GM19468 (cell line): ENCODE measurements at regions not wholly inside any gene's neighbourhood (a gene's known extent, or its start where the extent isn't known, plus 50 kb on each side); places are given as distances from the start of the nearest gene placed in this dataset.
"Not testable (repeated sequence)": the region's sequence is repeated elsewhere in the genome, so short reads cannot be mapped to it uniquely, and the experiment has no call there.

Experiments
- ATAC-seq: cut with Tn5 transposase; IDR thresholded peaks from one replicate; pipeline ENCODE4 v1.9.1; 2021; ENCODE audit warnings: mild to moderate bottlenecking, moderate library complexity, moderate number of reproducible peaks; ENCODE audit not compliant: unreplicated experiment; ENCODE audit errors: extremely low read depth

DNA sequence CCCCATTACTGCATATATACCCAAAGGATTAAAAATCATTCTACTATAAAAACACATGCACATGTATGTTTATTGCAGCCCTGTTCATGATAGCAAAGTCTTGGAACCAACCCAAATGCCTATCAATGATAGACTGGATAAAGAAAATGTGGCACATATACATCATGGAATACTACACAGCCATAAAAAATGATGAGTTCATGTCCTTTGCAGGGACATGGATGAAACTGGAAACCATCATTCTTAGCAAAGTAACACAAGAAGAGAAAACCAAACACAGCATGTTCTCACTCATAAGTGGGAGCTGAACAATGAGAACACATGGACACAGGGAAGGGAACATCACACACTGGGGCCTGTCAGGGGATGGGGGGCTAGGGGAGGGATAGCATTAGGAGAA lies 180.0 kb upstream of the TENT5A start:
- not testable (repeated sequence) for ATAC-seq

DNA sequence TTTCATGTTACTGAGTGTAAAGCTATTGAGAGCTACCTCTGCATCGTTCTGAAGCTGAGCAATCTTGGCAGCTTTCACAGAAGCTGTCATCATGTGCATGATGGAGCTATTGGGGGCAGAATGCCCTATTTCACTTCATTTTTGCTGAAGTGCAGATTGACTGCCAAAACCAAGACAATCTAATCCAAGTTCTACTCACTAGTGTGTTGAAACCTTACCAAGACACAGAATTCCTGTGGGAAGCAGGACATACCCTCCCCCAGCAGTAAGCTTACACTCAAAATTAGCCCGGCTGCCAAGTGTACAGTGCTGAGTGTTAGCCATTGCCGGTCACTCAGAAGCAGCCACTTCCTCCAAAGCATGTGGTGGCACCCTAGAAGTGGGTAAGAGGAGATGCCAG lies 177.3 kb upstream of the TENT5A start:
- ATAC-seq: no peak

- no peak for ATAC-seq
Observed at GRCh38 chr6:81925201-81925600, 172.7 kb upstream of the TENT5A start.

DNA sequence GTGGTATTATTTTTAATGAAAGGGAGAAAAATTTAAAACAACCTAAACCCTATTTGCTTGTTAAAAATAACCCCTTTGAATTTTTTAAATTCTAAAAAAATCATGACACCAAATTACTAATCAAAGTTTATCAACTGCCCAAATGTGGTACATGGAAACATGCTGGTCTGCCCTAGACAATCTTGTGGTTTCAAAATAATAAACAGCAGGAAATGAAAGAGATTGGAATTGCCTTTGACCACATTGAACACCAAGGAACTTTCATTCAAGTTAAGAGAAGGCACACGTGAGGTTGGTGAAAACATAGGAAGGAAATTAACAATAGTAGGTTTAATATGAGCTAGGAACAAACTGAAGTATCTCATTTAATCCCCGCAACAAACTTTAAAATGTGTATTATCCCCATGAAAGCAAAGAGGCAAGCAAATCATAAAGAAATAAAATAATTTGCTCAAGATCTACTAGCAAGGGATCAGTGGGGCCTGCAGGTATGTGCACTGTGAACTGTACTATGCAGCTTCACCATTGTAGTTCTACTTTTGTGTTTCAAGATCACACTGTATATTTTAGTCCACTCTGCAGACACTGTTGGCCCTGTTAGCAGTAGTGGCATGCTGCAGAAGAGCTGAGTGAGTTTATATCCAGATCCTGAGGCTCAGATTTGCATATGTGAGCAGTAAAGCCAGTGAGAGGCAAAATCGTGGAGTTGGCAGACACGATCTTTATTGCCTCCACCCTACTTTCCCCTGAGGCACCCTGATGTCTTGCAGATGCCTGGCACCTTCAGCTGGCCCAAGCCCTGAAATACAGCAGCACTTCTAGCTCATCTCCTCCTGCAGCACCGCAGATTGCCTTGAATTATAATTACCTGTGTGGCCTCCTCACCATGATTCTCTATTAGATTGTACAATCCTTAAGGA lies 157.8 kb upstream of the TENT5A start:
- no peak for ATAC-seq

GRCh38 chr6:81909162-81909561 lies 156.7 kb upstream of the TENT5A start:
- ATAC-seq: no peak

DNA sequence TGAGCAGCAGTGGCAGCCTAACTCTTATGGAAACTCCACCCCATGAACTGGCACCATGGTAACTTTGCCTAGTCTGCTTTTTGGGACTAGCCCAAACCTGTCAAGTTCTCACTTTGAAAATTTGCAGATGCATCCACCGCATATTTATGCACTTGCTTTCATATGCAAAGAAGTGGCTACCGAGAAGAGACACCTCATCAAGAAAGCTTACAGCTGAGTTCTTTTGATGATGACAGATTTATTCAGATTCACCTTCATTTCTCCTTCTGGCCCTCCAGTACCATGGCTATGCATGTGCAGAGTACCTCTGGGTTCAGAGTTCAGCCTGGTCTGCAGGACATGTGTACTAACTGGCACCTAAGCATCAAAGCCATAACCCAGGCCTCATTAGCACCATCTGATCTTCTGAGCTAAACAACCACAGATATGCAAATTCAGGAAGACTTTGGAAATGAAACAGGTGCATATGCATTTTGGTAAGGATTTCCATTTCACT lies 154.3 kb upstream of the TENT5A start:
- ATAC-seq: peak; percentile 27

DNA sequence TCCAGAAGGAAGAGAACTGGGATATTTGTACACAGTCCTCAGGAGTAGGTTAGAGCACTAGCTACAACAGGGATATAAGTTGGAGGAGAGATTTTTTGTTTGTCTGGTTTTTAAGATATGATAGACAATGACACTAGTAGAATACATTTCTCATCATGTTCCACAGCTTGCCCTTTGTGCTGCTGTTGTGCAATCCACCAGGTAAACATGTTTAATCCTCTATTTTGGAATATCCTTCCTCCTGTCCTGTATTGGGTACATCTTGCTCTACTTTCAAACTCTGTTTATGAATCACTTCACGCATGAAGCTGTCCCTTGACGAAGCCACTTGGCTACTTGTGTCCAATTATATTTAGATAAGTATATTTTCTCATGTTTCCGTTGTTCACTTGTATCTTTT lies 153.6 kb upstream of the TENT5A start:
- ATAC-seq: no peak

- ATAC-seq: no peak
Observed at GRCh38 chr6:81901551-81901966, 149.1 kb upstream of the TENT5A start.

DNA sequence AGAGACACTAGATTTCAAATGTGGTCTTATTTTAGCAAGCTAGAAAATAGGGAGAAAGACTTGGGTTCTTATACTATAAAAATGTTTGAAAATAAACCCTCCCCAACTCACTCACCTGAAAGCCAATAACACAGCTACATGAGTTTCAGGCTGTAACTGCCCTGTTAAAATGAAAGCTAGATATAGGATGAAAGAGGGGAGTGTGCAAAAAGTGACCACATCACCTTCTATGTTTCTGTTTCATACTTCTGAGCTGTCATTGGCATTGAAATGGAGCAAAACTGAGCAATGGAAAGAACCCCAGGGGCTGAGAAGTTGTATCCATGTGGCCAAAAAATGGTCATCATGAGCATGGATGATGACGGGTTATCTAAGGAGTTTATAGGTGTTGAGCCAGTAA lies 148.1 kb upstream of the TENT5A start:
- peak; percentile 76 for ATAC-seq

- ATAC-seq: no peak
Observed at GRCh38 chr6:81897793-81898192, 145.3 kb upstream of the TENT5A start.

- no peak for ATAC-seq
Observed at GRCh38 chr6:81896525-81897503, 144.3 kb upstream of the TENT5A start.

GRCh38 chr6:81895511-81896185 lies 143.2 kb upstream of the TENT5A start:
- no peak for ATAC-seq

DNA sequence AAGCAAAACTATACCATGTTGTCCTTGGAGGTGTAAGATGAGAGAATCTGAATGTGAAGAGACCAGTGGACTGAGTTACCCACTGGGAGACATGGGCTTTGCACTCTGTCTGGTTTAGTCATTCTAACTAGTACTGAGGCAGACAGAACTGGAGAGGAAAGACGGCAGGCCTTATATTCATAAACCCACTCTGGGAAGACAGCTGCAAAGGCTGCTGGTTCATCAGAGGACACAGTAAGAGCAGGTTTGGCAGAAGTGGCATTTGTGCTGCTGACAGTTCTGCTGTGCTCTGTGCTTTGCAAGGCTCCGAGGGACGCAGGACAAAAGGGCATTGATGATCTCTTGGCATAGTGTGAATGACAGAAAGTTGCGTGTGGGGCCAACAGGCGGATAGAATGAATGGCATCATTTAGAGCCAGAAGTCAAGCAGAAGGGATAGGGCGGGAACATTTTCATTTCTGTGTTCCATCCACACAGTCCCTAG lies 142.3 kb upstream of the TENT5A start:
- no peak for ATAC-seq

GRCh38 chr6:81894306-81894705 lies 141.8 kb upstream of the TENT5A start:
- ATAC-seq: no peak

GRCh38 chr6:81892891-81893290 lies 140.4 kb upstream of the TENT5A start:
- ATAC-seq: no peak

- no peak for ATAC-seq
Observed at GRCh38 chr6:81891874-81892273, 139.4 kb upstream of the TENT5A start.

GRCh38 chr6:81890846-81891245 lies 138.4 kb upstream of the TENT5A start:
- ATAC-seq: no peak

DNA sequence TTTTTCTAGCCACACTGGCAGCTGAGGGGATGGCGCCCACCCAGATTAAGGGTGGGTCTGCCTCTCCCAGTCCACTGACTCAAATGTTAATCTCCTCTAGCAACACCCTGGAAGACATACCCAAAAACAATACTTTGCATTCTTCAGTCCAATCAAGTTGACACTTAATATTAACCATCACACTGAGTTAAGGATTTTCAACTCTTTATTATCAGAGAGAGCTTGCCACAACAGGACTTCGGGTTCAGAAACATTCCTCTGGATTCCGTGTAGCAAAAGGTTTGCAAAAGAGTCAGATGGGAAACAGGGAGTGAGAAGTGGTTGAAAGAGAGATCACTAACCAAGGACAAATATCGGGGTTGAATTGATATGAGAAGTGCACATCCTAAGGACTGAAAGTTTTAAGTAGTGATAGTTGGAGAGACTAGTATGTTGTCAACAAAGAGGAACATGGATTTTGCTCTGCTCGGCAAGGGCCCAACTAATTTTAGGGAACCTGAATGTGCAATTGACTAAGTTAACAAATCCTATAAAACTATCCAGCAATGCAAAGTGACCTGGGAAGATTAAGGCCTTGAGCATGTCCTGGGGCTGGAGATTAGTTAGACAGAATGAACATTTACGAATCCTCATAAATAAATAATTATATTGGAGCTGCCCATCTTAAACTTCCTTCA lies 137.0 kb upstream of the TENT5A start:
- ATAC-seq: no peak

DNA sequence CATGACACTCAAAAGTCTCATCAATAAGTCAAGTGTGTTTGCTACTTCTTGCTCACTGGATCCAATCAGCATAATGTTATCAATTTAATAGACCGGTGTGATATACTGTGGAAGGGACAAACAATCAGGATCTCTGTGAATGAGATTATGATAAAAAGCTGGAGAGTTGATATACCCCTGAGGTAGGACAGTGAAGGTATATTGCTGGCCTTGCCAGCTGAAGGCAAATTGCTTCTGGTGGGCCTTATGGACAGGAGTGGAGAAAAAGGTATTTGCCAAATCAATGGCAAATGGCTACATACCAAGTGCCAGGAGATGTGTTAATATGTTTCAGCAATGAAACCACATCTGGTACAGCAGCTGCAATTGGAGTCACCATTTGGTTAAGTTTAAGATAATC lies 134.4 kb upstream of the TENT5A start:
- ATAC-seq: not testable (repeated sequence)
